ENCODE measurements at regions not wholly inside any gene's neighbourhood (a gene's known extent, or its start where the extent isn't known, plus 50 kb on each side); places are given as distances from the start of the nearest gene placed in this dataset.

DNA sequence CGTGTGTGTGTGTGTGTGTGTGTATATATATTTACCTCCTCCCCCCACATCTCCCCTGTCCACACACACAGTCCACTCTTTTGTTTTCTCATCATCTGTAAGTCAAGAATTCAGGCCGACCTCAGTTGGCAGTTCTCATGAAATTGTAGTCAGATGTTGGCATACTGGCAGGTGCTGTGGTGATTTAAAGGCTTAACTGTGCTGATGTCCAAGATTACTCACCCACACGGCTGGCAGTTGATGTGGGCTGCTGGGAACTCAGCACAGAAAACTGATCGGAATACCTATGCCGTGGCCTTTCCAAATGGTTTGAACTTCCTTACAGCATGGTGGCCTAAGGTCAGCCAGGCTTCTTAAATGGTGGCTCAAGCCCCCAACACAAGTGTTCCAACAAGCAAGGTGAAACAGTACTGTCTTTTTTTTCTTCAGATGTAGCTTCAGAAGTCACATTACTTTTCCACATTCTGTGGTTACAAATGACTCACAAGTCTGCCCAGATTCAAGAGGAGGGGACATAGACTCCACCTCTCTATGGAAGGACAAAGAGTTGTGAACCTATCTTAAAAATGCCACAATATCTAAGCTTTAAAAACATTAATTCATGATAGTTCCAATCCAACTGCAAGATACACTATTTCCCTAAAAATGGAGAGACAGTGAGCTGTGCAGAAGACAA lies 198.5 kb upstream of the HS3ST4 start:
- Histone ChIP-seq H3K4me3 (ENCODE audit: insufficient read depth in 1 of 2, low read depth in 1 of 2, low read length in 2 of 2) (no peak overlapping the region), H3K9me3 (ENCODE audit: control insufficient read depth, low read length) (no peaks in the 10 kb centered on the region), H2AFZ (ENCODE audit: low read depth, low read length) (no peak overlapping the region), H3K4me1 (ENCODE audit: control insufficient read depth, insufficient read depth, low read depth, low read length) (no peaks in the 10 kb centered on the region), H2BK15ac (ENCODE audit: low read depth, poor library complexity, severe bottlenecking) (no peak overlapping the region), H3K27ac (ENCODE audit: low read length, poor library complexity, severe bottlenecking) (no peak overlapping the region), H3K4ac (ENCODE audit: low read depth in 1 of 2, low read length in 2 of 2) (no peak overlapping the region), H2BK120ac (ENCODE audit: low read depth, low read length) (no peak overlapping the region), H4K8ac (ENCODE audit: low read length) (no peak overlapping the region), H2AK5ac (ENCODE audit: low read length, severe bottlenecking) (no peak overlapping the region), H3K9ac (ENCODE audit: low read length) (no peak overlapping the region), H3K18ac (ENCODE audit: low read depth in 1 of 2, low read length in 2 of 2) (no peak overlapping the region), H2BK5ac (ENCODE audit: low read depth, low read length, poor library complexity, severe bottlenecking) (no peak overlapping the region), H3K79me1 (replicated peaks; ENCODE audit: low read length, poor library complexity, severe bottlenecking) (no peaks in the 10 kb centered on the region), H3K36me3 (ENCODE audit: control insufficient read depth in 1 of 2, insufficient read depth in 2 of 2, low read depth in 1 of 2, low read length in 2 of 2) (no peaks in the 10 kb centered on the region), H4K91ac (ENCODE audit: low read length) (no peak overlapping the region), H2BK12ac (ENCODE audit: low read length in 2 of 2) (no peak overlapping the region), H3K14ac (ENCODE audit: low read length in 2 of 2) (no peak overlapping the region), H3K27me3 (ENCODE audit: control insufficient read depth in 1 of 2, insufficient read depth in 1 of 2, low read length in 2 of 2) (no peaks in the 10 kb centered on the region), H3K4me2 (ENCODE audit: low read length, poor library complexity, severe bottlenecking) (no peak overlapping the region), H3K23ac (ENCODE audit: low read length in 2 of 2) (no peak overlapping the region)
- WGBS, result 65% methylated on average over 4 of the region's 5 CpGs
- no peak for DNase-seq

DNA sequence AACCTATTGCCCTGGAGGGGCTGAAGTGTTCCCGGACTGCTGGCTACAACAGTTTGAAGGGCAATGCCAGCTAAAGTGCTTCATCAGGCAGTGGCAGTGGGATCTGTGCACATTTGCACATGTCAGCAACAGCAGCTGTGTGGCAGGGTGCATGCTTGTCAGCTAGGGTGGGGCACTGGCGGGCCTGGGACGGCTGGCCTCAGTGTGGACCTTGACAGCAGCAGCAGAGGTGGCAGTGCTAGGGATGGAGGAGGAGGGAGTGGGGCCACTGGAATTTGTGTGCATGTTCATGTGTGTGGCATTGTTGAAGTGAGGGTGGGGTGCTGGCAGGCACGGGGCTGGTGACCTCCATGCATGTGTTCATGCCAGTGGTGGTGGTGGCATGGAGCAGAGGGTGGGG lies 203.3 kb upstream of the HS3ST4 start:
- Histone ChIP-seq H3K9ac (ENCODE audit: low read length) (no peak overlapping the region), H3K27ac (ENCODE audit: low read length, poor library complexity, severe bottlenecking) (no peak overlapping the region), H3K9me3 (ENCODE audit: control insufficient read depth, low read length) (peaks cover 15% of the 10 kb centered on the region), H3K36me3 (ENCODE audit: control insufficient read depth in 1 of 2, insufficient read depth in 2 of 2, low read depth in 1 of 2, low read length in 2 of 2) (no peaks in the 10 kb centered on the region), H2AFZ (ENCODE audit: low read depth, low read length) (no peak overlapping the region), H3K14ac (ENCODE audit: low read length in 2 of 2) (no peak overlapping the region), H3K27me3 (ENCODE audit: control insufficient read depth in 1 of 2, insufficient read depth in 1 of 2, low read length in 2 of 2) (no peaks in the 10 kb centered on the region), H2BK12ac (ENCODE audit: low read length in 2 of 2) (no peak overlapping the region), H3K79me1 (replicated peaks; ENCODE audit: low read length, poor library complexity, severe bottlenecking) (no peaks in the 10 kb centered on the region), H2BK15ac (ENCODE audit: low read depth, poor library complexity, severe bottlenecking) (no peak overlapping the region), H3K4me3 (ENCODE audit: insufficient read depth in 1 of 2, low read depth in 1 of 2, low read length in 2 of 2) (no peak overlapping the region), H4K91ac (ENCODE audit: low read length) (no peak overlapping the region), H2BK5ac (ENCODE audit: low read depth, low read length, poor library complexity, severe bottlenecking) (no peak overlapping the region), H3K4me2 (ENCODE audit: low read length, poor library complexity, severe bottlenecking) (no peak overlapping the region), H4K8ac (ENCODE audit: low read length) (no peak overlapping the region), H2AK5ac (ENCODE audit: low read length, severe bottlenecking) (no peak overlapping the region), H2BK120ac (ENCODE audit: low read depth, low read length) (no peak overlapping the region), H3K23ac (ENCODE audit: low read length in 2 of 2) (no peak overlapping the region), H3K18ac (ENCODE audit: low read depth in 1 of 2, low read length in 2 of 2) (no peak overlapping the region), H3K4ac (ENCODE audit: low read depth in 1 of 2, low read length in 2 of 2) (no peak overlapping the region), H3K4me1 (ENCODE audit: control insufficient read depth, insufficient read depth, low read depth, low read length) (no peaks in the 10 kb centered on the region)
- no peak for DNase-seq
- 79% methylated on average over 4 of the region's 4 CpGs for WGBS

DNA sequence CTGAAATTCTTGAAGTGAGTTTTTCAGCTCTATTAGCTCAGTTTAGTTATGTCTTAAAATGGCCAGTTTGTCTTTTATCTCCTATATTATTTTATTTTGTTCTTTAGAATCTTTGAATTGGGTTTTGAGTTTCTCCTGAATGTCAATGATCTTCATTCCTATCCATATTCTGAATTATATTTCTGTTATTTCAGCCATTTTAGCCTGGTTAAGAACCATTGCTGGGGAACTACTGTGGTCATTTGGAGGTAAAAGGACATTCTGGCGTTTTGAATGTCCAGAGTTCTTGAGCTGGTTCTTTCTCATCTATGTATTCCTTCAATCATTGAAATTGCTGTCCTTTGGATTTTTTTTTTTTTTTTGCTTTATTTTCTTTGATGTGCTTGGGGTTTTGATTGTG lies 203.9 kb upstream of the HS3ST4 start:
- no peaks in the 10 kb centered on the region for H3K79me1 ChIP-seq (replicated peaks; ENCODE audit: low read length, poor library complexity, severe bottlenecking)
- 25% methylated on average over 1 of the region's 1 CpG for WGBS
- no peak overlapping the region for H3K9ac ChIP-seq (ENCODE audit: low read length)
- no peak overlapping the region for H3K4ac ChIP-seq (ENCODE audit: low read depth in 1 of 2, low read length in 2 of 2)
- H3K36me3 ChIP-seq (ENCODE audit: control insufficient read depth in 1 of 2, insufficient read depth in 2 of 2, low read depth in 1 of 2, low read length in 2 of 2), result no peaks in the 10 kb centered on the region
- no peak overlapping the region for H3K14ac ChIP-seq (ENCODE audit: low read length in 2 of 2)
- H3K27me3 ChIP-seq (ENCODE audit: control insufficient read depth in 1 of 2, insufficient read depth in 1 of 2, low read length in 2 of 2), result no peaks in the 10 kb centered on the region
- no peaks in the 10 kb centered on the region for H3K4me1 ChIP-seq (ENCODE audit: control insufficient read depth, insufficient read depth, low read depth, low read length)
- H2AK5ac ChIP-seq (ENCODE audit: low read length, severe bottlenecking), result no peak overlapping the region
- no peak overlapping the region for H4K91ac ChIP-seq (ENCODE audit: low read length)
- no peak overlapping the region for H2BK12ac ChIP-seq (ENCODE audit: low read length in 2 of 2)
- H3K4me3 ChIP-seq (ENCODE audit: insufficient read depth in 1 of 2, low read depth in 1 of 2, low read length in 2 of 2), result no peak overlapping the region
- no peak overlapping the region for H3K27ac ChIP-seq (ENCODE audit: low read length, poor library complexity, severe bottlenecking)
- no peak overlapping the region for H2BK15ac ChIP-seq (ENCODE audit: low read depth, poor library complexity, severe bottlenecking)
- no peak overlapping the region for H3K23ac ChIP-seq (ENCODE audit: low read length in 2 of 2)
- H2BK5ac ChIP-seq (ENCODE audit: low read depth, low read length, poor library complexity, severe bottlenecking), result no peak overlapping the region
- no peak overlapping the region for H3K4me2 ChIP-seq (ENCODE audit: low read length, poor library complexity, severe bottlenecking)
- H3K9me3 ChIP-seq (ENCODE audit: control insufficient read depth, low read length), result peaks cover 15% of the 10 kb centered on the region
- no peak overlapping the region for H2BK120ac ChIP-seq (ENCODE audit: low read depth, low read length)
- H4K8ac ChIP-seq (ENCODE audit: low read length), result no peak overlapping the region
- H2AFZ ChIP-seq (ENCODE audit: low read depth, low read length), result no peak overlapping the region
- no peak overlapping the region for H3K18ac ChIP-seq (ENCODE audit: low read depth in 1 of 2, low read length in 2 of 2)
- DNase-seq, result no peak

DNA sequence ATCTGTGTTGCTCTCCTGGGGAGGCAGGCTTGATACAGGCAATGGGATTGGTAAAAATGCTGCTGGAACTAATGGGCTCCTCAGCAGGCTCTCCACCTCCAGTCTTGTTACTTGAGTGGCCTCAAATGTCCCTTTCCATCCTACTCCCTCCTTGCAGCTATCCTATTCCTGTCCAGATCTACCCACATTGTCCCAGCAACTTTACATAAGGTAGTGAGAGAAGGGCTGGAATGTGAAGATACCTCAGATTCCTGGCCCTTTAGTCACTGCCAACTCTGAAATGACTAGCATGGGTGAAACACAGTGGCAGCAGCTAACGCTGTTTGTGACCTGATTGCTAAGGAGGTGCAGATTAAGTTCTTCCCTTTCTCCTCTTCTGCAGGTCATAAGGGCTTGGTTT lies 210.1 kb upstream of the HS3ST4 start:
- Histone ChIP-seq H3K27ac (ENCODE audit: low read length, poor library complexity, severe bottlenecking) (no peak overlapping the region), H3K23ac (ENCODE audit: low read length in 2 of 2) (no peak overlapping the region), H3K79me1 (replicated peaks; ENCODE audit: low read length, poor library complexity, severe bottlenecking) (no peaks in the 10 kb centered on the region), H2BK15ac (ENCODE audit: low read depth, poor library complexity, severe bottlenecking) (no peak overlapping the region), H3K9me3 (ENCODE audit: control insufficient read depth, low read length) (peaks cover 3% of the 10 kb centered on the region), H2BK120ac (ENCODE audit: low read depth, low read length) (no peak overlapping the region), H3K4me1 (ENCODE audit: control insufficient read depth, insufficient read depth, low read depth, low read length) (no peaks in the 10 kb centered on the region), H2BK12ac (ENCODE audit: low read length in 2 of 2) (no peak overlapping the region), H3K36me3 (ENCODE audit: control insufficient read depth in 1 of 2, insufficient read depth in 2 of 2, low read depth in 1 of 2, low read length in 2 of 2) (no peaks in the 10 kb centered on the region), H3K4ac (ENCODE audit: low read depth in 1 of 2, low read length in 2 of 2) (no peak overlapping the region), H3K14ac (ENCODE audit: low read length in 2 of 2) (no peak overlapping the region), H4K8ac (ENCODE audit: low read length) (no peak overlapping the region), H3K27me3 (ENCODE audit: control insufficient read depth in 1 of 2, insufficient read depth in 1 of 2, low read length in 2 of 2) (no peaks in the 10 kb centered on the region), H3K9ac (ENCODE audit: low read length) (no peak overlapping the region), H2AFZ (ENCODE audit: low read depth, low read length) (no peak overlapping the region), H4K91ac (ENCODE audit: low read length) (no peak overlapping the region), H3K18ac (ENCODE audit: low read depth in 1 of 2, low read length in 2 of 2) (no peak overlapping the region), H3K4me2 (ENCODE audit: low read length, poor library complexity, severe bottlenecking) (no peak overlapping the region), H2AK5ac (ENCODE audit: low read length, severe bottlenecking) (no peak overlapping the region), H2BK5ac (ENCODE audit: low read depth, low read length, poor library complexity, severe bottlenecking) (no peak overlapping the region), H3K4me3 (ENCODE audit: insufficient read depth in 1 of 2, low read depth in 1 of 2, low read length in 2 of 2) (no peak overlapping the region)
- DNase-seq, result no peak
- no CpG with 5 or more reads among the region's 1 CpG for WGBS

Data from mesenchymal stem cell (in vitro differentiated cells and primary cell).